ENCODE measurements at regions not wholly inside any gene's neighbourhood (a gene's known extent, or its start where the extent isn't known, plus 50 kb on each side); places are given as distances from the start of the nearest gene placed in this dataset.

DNA sequence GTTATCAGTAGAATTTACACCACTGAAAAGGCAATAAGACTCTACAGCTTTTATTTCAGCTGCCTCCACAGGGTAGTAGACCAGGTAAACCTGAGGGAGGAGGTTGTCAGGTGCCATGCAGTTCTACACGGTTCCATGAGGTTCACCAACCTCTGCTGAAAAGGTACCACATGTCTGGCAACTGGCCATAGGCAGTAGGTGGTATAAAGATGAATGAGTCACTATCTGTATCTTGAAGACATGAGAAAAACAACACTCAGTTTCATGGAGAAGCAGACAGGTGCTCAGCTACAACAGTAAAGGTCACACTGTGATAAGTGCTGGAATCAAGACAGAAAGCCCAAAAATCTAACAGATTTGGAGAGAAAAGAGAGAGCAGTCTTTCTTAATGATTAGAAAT lies 145.4 kb downstream of the PTGER3 start:
- intact Hi-C loops (cut with DNase I): no loop called here
- DNase-seq (ENCODE audit: low spot score): no peak

DNA sequence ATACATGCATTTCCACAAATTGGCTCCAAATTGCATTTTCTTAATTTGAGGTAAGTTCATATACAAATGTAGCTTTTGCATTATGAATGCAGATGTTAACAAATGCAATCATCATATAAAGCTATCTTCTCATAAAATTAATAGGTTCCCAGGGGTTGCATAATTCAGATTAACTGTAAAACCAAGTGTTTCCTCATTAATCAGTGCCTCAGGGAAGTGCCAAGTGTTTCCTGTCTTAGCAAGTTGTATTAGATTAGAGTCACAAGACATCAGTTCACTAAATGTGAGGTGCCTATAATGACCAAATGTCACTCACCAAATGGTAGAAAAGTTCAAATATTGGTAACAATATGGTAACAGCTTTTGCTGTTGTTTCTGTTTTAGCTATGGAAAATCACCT lies 140.8 kb downstream of the PTGER3 start:
- no peak for DNase-seq (ENCODE audit: low spot score)
- intact Hi-C loops (cut with DNase I): no loop called here

- intact Hi-C loops (cut with DNase I): no loop called here
- DNase-seq (ENCODE audit: low spot score): no peak
Measured at GRCh38 chr1:70907563-70908310, 139.9 kb downstream of the PTGER3 start.

DNA sequence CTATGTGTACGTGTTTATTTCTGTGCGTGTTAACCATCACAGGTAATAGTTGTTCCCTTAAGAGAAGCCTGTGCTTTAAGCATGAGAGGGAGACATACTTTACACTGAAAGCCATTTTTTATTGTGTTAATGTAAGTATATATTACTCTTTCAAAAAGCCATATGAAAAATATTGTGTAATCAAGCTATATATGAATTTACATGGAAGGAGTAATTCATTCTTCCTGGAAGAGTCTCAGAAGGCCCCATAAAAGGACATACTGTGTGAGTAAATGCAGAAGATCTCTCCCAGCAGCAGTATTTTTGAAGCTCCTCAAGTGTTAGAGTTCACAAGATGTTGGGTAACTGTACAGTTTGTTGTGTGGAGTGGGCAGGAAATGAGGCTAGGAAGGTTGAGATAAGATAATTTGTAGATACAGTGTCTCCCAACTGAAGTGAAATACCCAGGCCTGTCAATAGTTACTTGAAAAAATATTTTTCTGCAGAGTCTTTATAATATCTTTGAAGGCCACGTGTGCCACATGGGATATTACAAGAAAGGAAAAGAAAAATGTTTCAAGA lies 138.3 kb downstream of the PTGER3 start:
- no peak for DNase-seq (ENCODE audit: low spot score)
- intact Hi-C loops (cut with DNase I): no loop called here

DNA sequence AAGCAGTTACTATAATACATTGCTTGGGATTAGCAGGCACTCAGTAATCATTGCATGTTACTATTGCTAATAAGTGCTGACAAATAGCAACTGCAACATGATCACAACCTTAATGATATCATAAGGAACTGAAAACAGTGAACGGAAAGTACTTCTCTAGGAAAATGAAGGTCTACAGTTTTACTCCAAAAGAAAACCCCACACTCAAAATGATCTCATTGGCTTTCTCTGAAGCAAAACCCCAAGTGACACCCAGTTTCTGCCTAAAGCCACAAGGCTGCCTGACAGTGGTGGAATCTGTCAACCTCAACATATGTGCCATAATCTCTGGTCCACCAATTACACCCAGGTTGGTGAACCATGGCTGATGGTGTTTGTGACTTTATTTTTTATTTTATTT lies 137.6 kb downstream of the PTGER3 start:
- intact Hi-C loops (cut with DNase I): no loop called here
- no peak for DNase-seq (ENCODE audit: low spot score)

DNA sequence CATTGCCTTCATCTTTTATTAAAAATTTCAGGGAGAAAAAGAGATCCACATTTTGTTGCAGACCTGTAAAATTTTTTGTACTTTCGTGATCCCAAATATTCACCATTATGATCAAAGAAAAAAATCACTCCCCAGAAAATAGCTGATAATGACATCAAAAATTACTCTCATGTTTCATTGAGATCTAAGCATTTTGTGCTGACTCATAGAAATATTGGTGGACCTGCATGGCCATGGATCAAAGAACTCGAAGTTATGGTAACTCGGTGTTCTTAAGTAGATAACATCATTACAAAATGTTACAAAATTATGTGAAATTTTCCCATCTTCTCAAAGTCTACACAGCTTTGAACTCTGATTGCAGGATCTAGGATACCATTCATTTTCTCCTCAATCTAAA lies 135.8 kb downstream of the PTGER3 start:
- intact Hi-C loops (cut with DNase I): no loop called here

DNA sequence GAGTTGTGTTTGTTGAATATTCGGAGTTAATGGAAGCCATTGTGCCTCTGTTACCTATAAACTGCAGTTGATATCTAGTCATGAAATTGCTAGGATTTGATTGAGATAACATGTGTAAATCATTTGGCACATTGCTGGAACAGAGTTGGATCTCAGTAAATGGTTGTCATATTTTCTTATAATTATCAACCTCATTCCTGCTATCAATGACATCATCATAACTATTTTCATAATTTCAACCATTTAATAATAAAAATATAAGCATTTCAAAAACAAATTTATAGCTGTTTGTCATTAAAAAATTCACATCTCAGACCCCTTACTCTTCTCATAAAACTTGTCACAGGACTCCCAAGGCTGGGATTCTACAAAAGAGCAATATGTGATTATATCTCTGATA lies 133.4 kb downstream of the PTGER3 start:
- intact Hi-C loops (cut with DNase I): no loop called here

More for the DNA sequence above, 135.8 kb downstream of the PTGER3 start:
- no peak for DNase-seq (ENCODE audit: low spot score)

GRCh38 chr1:70915258-70916033 lies 132.2 kb downstream of the PTGER3 start:
- no peak for DNase-seq (ENCODE audit: low spot score)
- intact Hi-C loops (cut with DNase I): no loop called here

More for the DNA sequence above, 133.4 kb downstream of the PTGER3 start:
- DNase-seq (ENCODE audit: low spot score): no peak

- intact Hi-C loops (cut with DNase I): no loop called here
- no peak for DNase-seq (ENCODE audit: low spot score)
Measured at GRCh38 chr1:70916034-70916427, 131.6 kb downstream of the PTGER3 start.

GRCh38 chr1:70919706-70920323 lies 127.8 kb downstream of the PTGER3 start:
- DNase-seq (ENCODE audit: low spot score): no peak
- intact Hi-C loops (cut with DNase I): no loop called here

Measured in posterior vena cava (tissue), 2 donors.